ENCODE measurements at regions not wholly inside any gene's neighbourhood (a gene's known extent, or its start where the extent isn't known, plus 50 kb on each side); places are given as distances from the start of the nearest gene placed in this dataset.
A peak's percentile ranks its signal among the peaks of the same experiment; 100 is the strongest.
"Not testable (repeated sequence)": the region's sequence is repeated elsewhere in the genome, so short reads cannot be mapped to it uniquely, and the experiment has no call there.

DNA sequence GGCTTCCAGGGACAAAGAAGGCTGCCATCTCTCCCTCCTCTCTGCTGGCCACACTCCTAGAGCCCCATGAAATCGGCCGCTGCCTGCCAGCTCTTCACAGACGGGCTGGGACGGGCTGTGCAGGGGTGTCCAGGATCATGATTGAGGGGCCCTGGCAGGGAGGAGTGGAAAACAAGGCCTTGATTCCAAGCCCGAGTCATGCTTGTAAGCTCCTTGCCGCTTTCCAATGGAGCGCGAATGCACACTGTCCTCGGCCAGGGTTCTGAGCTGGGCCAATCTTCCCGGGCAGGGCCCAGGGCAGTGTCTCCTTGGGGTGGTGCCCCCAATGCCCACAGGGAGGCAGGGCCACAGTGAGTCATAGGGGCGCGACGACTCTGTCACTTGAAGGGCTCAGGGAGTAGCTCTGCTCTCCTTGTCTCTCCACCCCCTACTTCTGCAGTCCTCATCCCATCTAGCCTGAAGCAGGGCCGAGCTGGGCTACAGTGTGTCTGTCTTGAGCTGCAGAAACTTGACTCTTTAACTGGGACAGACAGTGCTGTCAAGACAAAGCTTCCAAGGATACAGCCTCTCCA, 186.2 kb upstream of the SVIL start:
- no peaks in the 10 kb centered on the region for H3K9me3 ChIP-seq (ENCODE audit: control insufficient read depth, low read length)
- H3K4me3 ChIP-seq (ENCODE audit: low read length): no peak overlapping the region
- H3K36me3 ChIP-seq (ENCODE audit: control insufficient read depth, insufficient read depth, low read length, severe bottlenecking): no peaks in the 10 kb centered on the region
- peaks cover 10% of the 10 kb centered on the region for H3K4me1 ChIP-seq (ENCODE audit: control insufficient read depth, insufficient read depth, low read length)
- peak overlapping the region; percentile 28 for H3K9ac ChIP-seq (ENCODE audit: low read length)
- H3K27me3 ChIP-seq (replicated peaks; ENCODE audit: control insufficient read depth, insufficient read depth, low read length): peaks cover 7% of the 10 kb centered on the region
- no peak for DNase-seq (ENCODE audit: low read depth)

DNA sequence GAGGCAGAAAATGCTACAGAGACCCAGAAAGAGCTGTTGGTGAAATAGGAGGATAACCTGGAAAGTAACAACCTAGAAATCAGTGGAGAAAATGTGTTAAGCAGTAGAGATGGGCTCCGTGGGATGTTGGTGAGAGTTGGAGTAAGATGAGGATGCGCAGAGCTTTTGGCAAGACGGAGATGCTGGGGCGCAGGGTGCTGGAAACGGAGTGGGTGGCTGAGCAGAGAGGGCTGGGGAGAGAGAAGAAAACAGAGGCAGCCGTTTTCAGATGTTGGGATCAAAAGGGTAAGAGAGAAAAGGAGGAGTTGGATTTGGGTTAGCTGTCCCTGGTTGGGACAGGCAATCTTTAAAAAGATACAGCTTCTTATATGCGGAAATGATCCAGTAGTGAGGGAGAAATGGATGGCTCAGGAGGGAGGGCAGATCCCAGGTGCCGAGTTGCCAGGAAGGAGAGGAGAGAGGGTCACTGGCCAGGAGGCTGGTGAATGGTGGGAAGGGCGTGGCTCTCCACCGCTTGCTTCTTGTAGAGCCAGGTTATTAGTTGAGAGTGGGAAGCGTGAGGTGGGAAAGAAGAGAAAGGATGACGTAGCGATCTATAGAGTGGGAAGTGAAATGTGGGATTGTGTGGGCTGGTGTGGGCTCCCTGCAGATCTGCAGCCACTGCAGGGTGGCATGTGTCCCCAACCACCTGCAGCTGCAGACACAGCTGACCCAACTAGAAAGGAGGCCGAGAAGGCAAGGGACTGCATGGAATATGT, 182.2 kb upstream of the SVIL start:
- Histone ChIP-seq H3K9me3 (ENCODE audit: control insufficient read depth, low read length) (no peaks in the 10 kb centered on the region), H3K9ac (ENCODE audit: low read length) (no peak overlapping the region), H3K4me3 (ENCODE audit: low read length) (no peak overlapping the region), H3K4me1 (ENCODE audit: control insufficient read depth, insufficient read depth, low read length) (peaks cover 15% of the 10 kb centered on the region), H3K36me3 (ENCODE audit: control insufficient read depth, insufficient read depth, low read length, severe bottlenecking) (no peaks in the 10 kb centered on the region), H3K27me3 (replicated peaks; ENCODE audit: control insufficient read depth, insufficient read depth, low read length) (peaks cover 5% of the 10 kb centered on the region)
- DNase-seq (ENCODE audit: low read depth): no peak

DNA sequence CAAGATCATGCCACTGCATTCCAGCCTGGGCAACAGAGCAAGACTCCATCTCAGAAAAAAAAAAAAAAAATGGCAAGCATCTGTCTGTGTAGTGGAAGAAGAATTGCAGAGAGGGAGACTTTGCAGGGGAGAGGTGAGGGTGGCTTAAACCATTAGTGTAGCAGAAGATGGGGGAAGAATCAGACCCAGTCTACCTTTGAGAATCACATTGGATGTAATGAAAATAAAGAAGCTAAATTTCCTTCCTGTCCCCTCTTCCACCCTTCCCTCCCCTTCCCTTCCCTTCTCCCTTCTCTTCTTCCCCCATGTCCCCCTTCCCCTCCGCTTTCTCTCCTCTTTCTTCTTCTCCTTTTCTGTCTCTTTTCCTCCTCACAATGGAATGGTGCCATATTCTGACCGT, 180.8 kb upstream of the SVIL start:
- peaks cover 16% of the 10 kb centered on the region for H3K4me1 ChIP-seq (ENCODE audit: control insufficient read depth, insufficient read depth, low read length)
- DNase-seq (ENCODE audit: low read depth): no peak
- no peaks in the 10 kb centered on the region for H3K9me3 ChIP-seq (ENCODE audit: control insufficient read depth, low read length)
- no peak overlapping the region for H3K4me3 ChIP-seq (ENCODE audit: low read length)
- H3K9ac ChIP-seq (ENCODE audit: low read length): no peak overlapping the region
- no peaks in the 10 kb centered on the region for H3K36me3 ChIP-seq (ENCODE audit: control insufficient read depth, insufficient read depth, low read length, severe bottlenecking)
- H3K27me3 ChIP-seq (replicated peaks; ENCODE audit: control insufficient read depth, insufficient read depth, low read length): peaks cover 5% of the 10 kb centered on the region

DNA sequence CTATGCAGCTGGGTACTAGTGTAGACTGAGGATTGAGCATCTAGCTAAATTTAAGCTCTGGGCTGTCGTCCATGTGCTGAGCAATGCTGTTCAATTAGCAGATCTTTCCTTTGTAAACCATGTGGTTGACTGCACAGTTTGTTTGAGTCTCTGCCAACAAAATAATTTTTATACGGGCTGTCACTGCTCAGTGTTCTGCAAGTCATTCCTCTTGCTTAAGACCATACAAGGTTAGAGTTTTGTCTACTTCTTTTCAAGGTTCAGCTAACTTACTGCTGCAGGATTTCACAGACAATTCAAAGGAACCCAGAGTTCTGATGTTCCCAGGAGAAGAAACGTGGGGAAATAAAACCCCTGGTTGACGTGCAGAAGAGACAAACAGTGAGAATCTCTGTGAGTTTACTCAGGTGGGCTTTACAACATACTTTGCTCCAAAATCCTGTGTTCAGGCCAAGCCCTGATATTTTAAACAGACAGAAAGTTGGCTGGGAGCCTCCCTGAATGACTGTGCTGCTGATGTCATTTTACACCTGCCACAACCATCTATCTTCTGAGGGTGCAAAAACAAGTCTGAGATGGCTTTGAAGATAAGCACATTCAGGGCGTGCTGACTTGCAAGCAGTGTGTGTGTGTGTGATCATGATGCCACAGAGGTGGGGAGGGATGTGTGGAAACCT, 177.1 kb upstream of the SVIL start:
- peaks cover 23% of the 10 kb centered on the region for H3K4me1 ChIP-seq (ENCODE audit: control insufficient read depth, insufficient read depth, low read length)
- DNase-seq (ENCODE audit: low read depth): peak; percentile 96
- no peaks in the 10 kb centered on the region for H3K36me3 ChIP-seq (ENCODE audit: control insufficient read depth, insufficient read depth, low read length, severe bottlenecking)
- H3K9me3 ChIP-seq (ENCODE audit: control insufficient read depth, low read length): no peaks in the 10 kb centered on the region
- peak overlapping the region; percentile 27 for H3K4me3 ChIP-seq (ENCODE audit: low read length)
- H3K9ac ChIP-seq (ENCODE audit: low read length): peak overlapping the region; percentile 59
- H3K27me3 ChIP-seq (replicated peaks; ENCODE audit: control insufficient read depth, insufficient read depth, low read length): peaks cover 5% of the 10 kb centered on the region

DNA sequence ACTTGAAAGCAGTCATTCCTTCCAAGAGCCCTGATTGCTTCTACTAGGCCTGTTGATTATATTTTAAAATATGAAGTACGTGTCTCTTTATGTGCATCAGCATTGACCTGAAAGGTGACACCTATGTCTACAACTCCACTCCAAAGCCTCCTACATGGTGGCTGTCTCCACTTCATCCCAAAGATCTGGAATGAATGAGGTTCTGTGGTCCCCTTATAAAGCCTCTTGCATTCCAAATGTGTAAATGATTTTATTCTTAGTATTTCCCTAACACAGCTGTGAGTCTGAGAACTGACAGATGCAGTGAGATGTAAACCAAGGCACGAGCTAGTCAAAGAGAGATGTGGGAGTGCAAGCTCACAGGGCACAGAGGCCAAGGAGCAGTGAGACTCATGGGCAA, 176.0 kb upstream of the SVIL start:
- peaks cover 2% of the 10 kb centered on the region for H3K27me3 ChIP-seq (replicated peaks; ENCODE audit: control insufficient read depth, insufficient read depth, low read length)
- H3K36me3 ChIP-seq (ENCODE audit: control insufficient read depth, insufficient read depth, low read length, severe bottlenecking): no peaks in the 10 kb centered on the region
- no peak overlapping the region for H3K9ac ChIP-seq (ENCODE audit: low read length)
- peaks cover 33% of the 10 kb centered on the region for H3K4me1 ChIP-seq (ENCODE audit: control insufficient read depth, insufficient read depth, low read length)
- DNase-seq (ENCODE audit: low read depth): no peak
- no peaks in the 10 kb centered on the region for H3K9me3 ChIP-seq (ENCODE audit: control insufficient read depth, low read length)
- H3K4me3 ChIP-seq (ENCODE audit: low read length): no peak overlapping the region

DNA sequence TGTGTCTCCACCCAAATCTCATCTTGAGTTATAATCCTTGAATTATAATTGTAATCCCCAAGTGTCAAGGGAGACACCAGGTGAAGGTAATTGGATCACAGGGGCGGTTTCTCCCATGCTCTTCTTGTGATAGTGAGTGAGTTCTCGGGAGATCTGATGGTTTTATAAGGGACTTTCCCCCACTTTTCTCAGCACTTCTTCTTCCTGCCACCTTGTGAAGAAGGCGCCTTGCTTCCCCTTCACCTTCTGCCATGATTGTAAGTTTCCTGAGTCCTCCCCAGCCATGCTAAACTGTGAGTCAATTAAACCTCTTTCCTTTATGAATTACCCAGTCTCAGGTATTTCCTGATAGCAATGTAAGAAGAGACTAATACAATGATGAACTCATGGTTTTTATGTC, 175.5 kb upstream of the SVIL start:
- H3K4me3 ChIP-seq (ENCODE audit: low read length); DNase-seq (ENCODE audit: low read depth): not testable (repeated sequence)
- H3K4me1 ChIP-seq (ENCODE audit: control insufficient read depth, insufficient read depth, low read length): peaks cover 39% of the 10 kb centered on the region

DNA sequence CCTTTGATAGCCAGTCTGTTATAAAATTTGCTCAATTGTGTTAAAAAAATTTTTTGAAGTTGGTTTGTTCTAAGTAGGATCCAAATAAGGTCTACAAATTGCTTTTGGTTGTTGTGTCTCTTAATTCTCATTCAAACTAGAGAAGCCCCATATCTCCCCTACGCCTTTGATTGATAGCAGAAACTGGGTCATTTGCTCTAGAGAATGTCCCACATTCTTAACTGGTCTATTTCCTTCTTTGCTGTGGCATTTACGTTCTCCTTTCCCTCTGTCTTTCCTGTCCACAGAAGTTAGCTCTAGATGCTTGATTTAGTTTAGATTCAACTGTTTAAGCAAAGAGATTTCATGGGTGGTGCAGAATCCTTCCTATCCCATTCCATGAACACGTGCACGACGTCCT, 174.6 kb upstream of the SVIL start:
- no peak for DNase-seq (ENCODE audit: low read depth)
- Histone ChIP-seq H3K36me3 (ENCODE audit: control insufficient read depth, insufficient read depth, low read length, severe bottlenecking) (no peaks in the 10 kb centered on the region), H3K27me3 (replicated peaks; ENCODE audit: control insufficient read depth, insufficient read depth, low read length) (no peaks in the 10 kb centered on the region), H3K4me1 (ENCODE audit: control insufficient read depth, insufficient read depth, low read length) (peaks cover 48% of the 10 kb centered on the region), H3K9me3 (ENCODE audit: control insufficient read depth, low read length) (no peaks in the 10 kb centered on the region), H3K9ac (ENCODE audit: low read length) (no peak overlapping the region), H3K4me3 (ENCODE audit: low read length) (no peak overlapping the region)

More for the DNA sequence above, 175.5 kb upstream of the SVIL start:
- H3K27me3 ChIP-seq (replicated peaks; ENCODE audit: control insufficient read depth, insufficient read depth, low read length); H3K9ac ChIP-seq (ENCODE audit: low read length); H3K9me3 ChIP-seq (ENCODE audit: control insufficient read depth, low read length); H3K36me3 ChIP-seq (ENCODE audit: control insufficient read depth, insufficient read depth, low read length, severe bottlenecking): not testable (repeated sequence)

DNA sequence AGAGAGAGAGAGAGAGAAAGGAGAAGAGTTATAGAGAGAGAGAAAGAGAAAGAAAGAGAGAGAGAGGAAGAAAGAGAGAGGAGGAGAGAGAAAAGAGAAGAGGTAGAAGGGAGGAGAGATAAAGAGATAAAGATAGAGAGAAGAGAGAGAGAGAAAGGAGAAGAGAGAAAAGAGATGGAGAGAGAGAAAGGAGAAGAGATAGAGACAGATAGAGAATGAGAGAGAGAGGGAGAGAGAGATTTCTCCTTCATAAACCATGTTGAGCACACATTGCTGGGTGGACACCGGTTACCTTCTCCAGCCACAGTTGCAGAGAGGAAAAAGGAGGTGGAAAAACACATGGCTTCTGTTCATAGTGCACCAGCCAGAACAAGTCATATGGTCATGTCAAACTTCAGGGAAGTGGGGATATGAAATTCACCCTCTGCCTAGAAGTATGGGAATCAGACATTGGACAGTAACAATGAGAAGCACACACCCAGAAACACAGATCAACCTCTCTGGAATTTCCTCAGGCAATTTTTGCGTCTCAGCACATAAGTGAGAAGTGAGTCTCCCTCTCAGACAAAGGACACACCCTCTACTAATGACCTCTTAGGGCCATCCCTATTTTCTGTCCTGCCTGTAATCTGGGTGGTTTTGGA, 172.5 kb upstream of the SVIL start:
- peak overlapping the region; percentile 49 for H3K9ac ChIP-seq (ENCODE audit: low read length)
- H3K4me1 ChIP-seq (ENCODE audit: control insufficient read depth, insufficient read depth, low read length): peaks cover 59% of the 10 kb centered on the region
- H3K36me3 ChIP-seq (ENCODE audit: control insufficient read depth, insufficient read depth, low read length, severe bottlenecking): no peaks in the 10 kb centered on the region
- no peak overlapping the region for H3K4me3 ChIP-seq (ENCODE audit: low read length)
- H3K9me3 ChIP-seq (ENCODE audit: control insufficient read depth, low read length): no peaks in the 10 kb centered on the region
- no peaks in the 10 kb centered on the region for H3K27me3 ChIP-seq (replicated peaks; ENCODE audit: control insufficient read depth, insufficient read depth, low read length)
- DNase-seq (ENCODE audit: low read depth): peak; percentile 49

DNA sequence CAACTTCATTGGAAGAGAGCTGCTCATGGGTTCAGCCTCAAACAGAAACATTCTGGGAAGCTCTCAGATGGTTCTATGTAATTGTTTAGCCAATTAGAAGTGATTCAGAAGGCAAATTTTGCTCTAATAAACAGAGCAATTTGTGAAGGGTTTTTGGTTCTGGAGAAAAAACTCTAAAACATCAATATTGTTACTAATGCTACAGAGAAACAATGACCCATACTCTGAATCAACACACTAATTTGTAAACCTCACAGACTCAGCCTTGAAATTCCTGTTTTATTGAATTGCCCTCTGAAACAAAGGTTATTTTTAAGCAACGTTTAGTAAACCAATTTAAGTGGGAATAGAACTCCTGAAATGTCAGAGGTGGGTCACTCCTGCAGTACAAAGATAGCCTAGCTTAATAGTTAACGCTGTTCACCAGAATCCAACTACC, 171.6 kb upstream of the SVIL start:
- no peak for DNase-seq (ENCODE audit: low read depth)
- peak overlapping the region; percentile 49 for H3K9ac ChIP-seq (ENCODE audit: low read length)
- H3K9me3 ChIP-seq (ENCODE audit: control insufficient read depth, low read length): no peaks in the 10 kb centered on the region
- peaks cover 52% of the 10 kb centered on the region for H3K4me1 ChIP-seq (ENCODE audit: control insufficient read depth, insufficient read depth, low read length)
- H3K27me3 ChIP-seq (replicated peaks; ENCODE audit: control insufficient read depth, insufficient read depth, low read length): no peaks in the 10 kb centered on the region
- no peaks in the 10 kb centered on the region for H3K36me3 ChIP-seq (ENCODE audit: control insufficient read depth, insufficient read depth, low read length, severe bottlenecking)
- H3K4me3 ChIP-seq (ENCODE audit: low read length): no peak overlapping the region

DNA sequence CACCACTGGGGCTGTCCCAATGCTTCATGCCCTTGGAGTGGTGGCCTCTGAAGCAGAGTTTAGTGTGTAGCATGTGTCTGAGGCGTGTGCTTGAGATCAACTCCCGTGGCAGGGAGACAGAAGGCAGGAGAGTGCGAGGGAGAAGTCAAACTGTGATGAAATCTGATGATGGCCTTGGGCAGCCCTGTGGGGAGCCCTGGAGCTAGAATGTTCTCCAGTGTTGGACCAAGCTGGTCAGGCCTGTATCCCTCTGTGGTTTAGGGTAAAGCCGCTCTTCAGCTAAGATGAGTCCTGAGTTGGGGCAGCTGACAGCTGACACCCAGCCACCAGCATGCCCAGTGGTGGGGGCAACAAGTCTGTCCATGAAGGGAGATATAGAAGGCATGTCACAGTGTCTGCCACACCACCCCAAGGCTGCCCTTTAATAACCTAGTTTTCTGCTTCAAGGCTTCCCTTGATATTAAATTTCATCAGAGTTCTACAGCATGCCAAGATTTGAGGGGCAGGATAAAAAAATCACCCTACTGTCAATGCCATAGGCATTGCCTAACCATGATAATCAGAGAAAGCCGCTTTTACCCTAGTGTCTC, 170.5 kb upstream of the SVIL start:
- no peaks in the 10 kb centered on the region for H3K9me3 ChIP-seq (ENCODE audit: control insufficient read depth, low read length)
- no peaks in the 10 kb centered on the region for H3K27me3 ChIP-seq (replicated peaks; ENCODE audit: control insufficient read depth, insufficient read depth, low read length)
- H3K36me3 ChIP-seq (ENCODE audit: control insufficient read depth, insufficient read depth, low read length, severe bottlenecking): no peaks in the 10 kb centered on the region
- peak overlapping the region; percentile 2 for H3K4me3 ChIP-seq (ENCODE audit: low read length)
- peak; percentile 26 for DNase-seq (ENCODE audit: low read depth)
- peaks cover 46% of the 10 kb centered on the region for H3K4me1 ChIP-seq (ENCODE audit: control insufficient read depth, insufficient read depth, low read length)
- peak overlapping the region; percentile 49 for H3K9ac ChIP-seq (ENCODE audit: low read length)
